ENCODE measurements at regions not wholly inside any gene's neighbourhood (a gene's known extent, or its start where the extent isn't known, plus 50 kb on each side); places are given as distances from the start of the nearest gene placed in this dataset.

DNA sequence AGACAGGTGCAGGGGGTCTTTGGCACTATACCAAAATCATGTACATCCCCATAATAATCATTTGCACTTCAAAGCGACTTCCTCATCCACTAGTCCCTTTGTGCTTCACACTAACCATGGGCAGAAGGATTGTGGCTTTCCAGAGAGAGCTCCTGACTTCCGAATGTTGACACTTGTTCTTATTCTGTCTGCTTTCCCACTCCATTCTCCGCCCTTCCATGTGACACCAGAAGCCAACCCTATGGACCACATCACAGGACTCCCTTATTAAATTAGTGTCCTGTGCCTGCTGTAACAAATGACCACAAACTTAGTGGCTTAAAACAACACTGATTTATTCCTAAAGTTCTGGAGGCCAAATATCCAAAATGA, 91.6 kb downstream of the CMC2 start:
- intact Hi-C loops (cut with DNase I), result no loop called here
- ATAC-seq (no peak), DNase-seq (no peak)
- 85 to 93% (median 89%) methylated on average over 3 of the region's 3 CpGs for WGBS, 4 donors
- Histone ChIP-seq H3K9me3 (peaks cover 0 to 12% (median 0%) of the 10 kb centered on the region in 12 donors), H3K27me3 (no peaks in the 10 kb centered on the region), H3K27ac (no peak overlapping the region), H3K4me3 (no peak overlapping the region), H3K4me1 (no peaks in the 10 kb centered on the region), H3K36me3 (no peaks in the 10 kb centered on the region)
- TF ChIP-seq POLR2A (IDR thresholded peaks at IDR 0.05), result no peak
- no peak for TF ChIP-seq CTCF (IDR thresholded peaks at IDR 0.05)

GRCh38 chr16:80914379-80915078, 92.2 kb downstream of the CMC2 start:
- WGBS, 4 donors, result 89 to 92% (median 90%) methylated on average over 10 of the region's 10 CpGs
- Histone ChIP-seq H3K27ac (no peak overlapping the region), H3K4me1 (no peaks in the 10 kb centered on the region), H3K9me3 (peaks cover 0 to 12% (median 0%) of the 10 kb centered on the region in 12 donors), H3K27me3 (no peaks in the 10 kb centered on the region), H3K4me3 (no peak overlapping the region), H3K36me3 (no peaks in the 10 kb centered on the region)
- intact Hi-C loops (cut with DNase I), result no loop called here
- ATAC-seq, result no peak
- no peak for DNase-seq
- no peak for TF ChIP-seq CTCF (IDR thresholded peaks at IDR 0.05)
- no peak for TF ChIP-seq POLR2A (IDR thresholded peaks at IDR 0.05)

GRCh38 chr16:80913397-80913796, 93.3 kb downstream of the CMC2 start:
- H3K4me3 ChIP-seq, result no peak overlapping the region
- DNase-seq (no peak), ATAC-seq (no peak)
- TF ChIP-seq CTCF (IDR thresholded peaks at IDR 0.05) (no peak), POLR2A (IDR thresholded peaks at IDR 0.05) (no peak)
- peaks cover 0 to 12% (median 0%) of the 10 kb centered on the region in 12 donors for H3K9me3 ChIP-seq
- no peaks in the 10 kb centered on the region for H3K4me1 ChIP-seq
- no peaks in the 10 kb centered on the region for H3K36me3 ChIP-seq
- 91 to 96% (median 94%) methylated on average over 4 of the region's 4 CpGs for WGBS, 4 donors
- intact Hi-C loops (cut with DNase I), result no loop called here
- no peaks in the 10 kb centered on the region for H3K27me3 ChIP-seq
- no peak overlapping the region for H3K27ac ChIP-seq

DNA sequence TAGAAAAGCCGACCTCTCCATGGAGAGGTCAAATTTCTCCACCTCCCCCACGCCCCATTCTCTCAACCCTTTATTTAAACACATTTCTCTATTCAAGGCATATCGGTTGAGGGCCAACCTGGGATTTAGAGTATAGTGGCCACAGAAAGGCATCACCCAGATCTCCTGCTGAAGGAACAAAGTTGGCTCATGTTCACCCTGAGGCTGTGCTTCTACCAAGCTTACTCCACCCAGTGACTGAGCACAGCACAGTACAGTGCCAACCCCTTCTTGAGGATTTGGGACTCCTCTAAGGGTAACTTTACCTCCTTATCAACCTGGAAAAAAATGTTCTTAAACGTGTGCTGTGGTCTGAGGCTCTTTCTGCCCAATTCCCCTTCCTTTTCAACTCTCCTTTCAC, 94.0 kb downstream of the CMC2 start:
- H3K4me1 ChIP-seq, result no peaks in the 10 kb centered on the region
- no peaks in the 10 kb centered on the region for H3K36me3 ChIP-seq
- TF ChIP-seq POLR2A (IDR thresholded peaks at IDR 0.05), result no peak
- TF ChIP-seq CTCF (IDR thresholded peaks at IDR 0.05), result no peak
- 71 to 77% (median 73%) methylated on average over 4 of the region's 4 CpGs for WGBS, 4 donors
- DNase-seq (no peak), ATAC-seq (no peak)
- no peak overlapping the region for H3K27ac ChIP-seq
- no peak overlapping the region for H3K4me3 ChIP-seq
- intact Hi-C loops (cut with DNase I), result no loop called here
- H3K9me3 ChIP-seq, result peaks cover 0 to 12% (median 0%) of the 10 kb centered on the region in 12 donors
- no peaks in the 10 kb centered on the region for H3K27me3 ChIP-seq

All from heart left ventricle (tissue), 16 donors.